Fibroblast of lung (primary cell): ENCODE measurements at regions not wholly inside any gene's neighbourhood (a gene's known extent, or its start where the extent isn't known, plus 50 kb on each side); places are given as distances from the start of the nearest gene placed in this dataset.

Experiments used
- DNase-seq, 2 donors: peaks; one replicate each; pipeline versions ENCODE4 v3.0.0 to v3.0.0-alpha.2; 2010; ENCODE audit warnings: low read depth in 2 of 2
- H2AFZ ChIP-seq: 2 replicates; pipeline ENCODE4 v1.5.1; 2012; ENCODE audit warnings: low read length, control low read depth, inconsistent platforms
- H3K27ac ChIP-seq: 2 replicates; pipeline ENCODE4 v1.5.1; 2011; ENCODE audit warnings: low read length, control low read depth; ENCODE audit not compliant: insufficient read depth
- H3K27me3 ChIP-seq: 2 replicates; pipeline ENCODE4 v1.5.1; 2011; ENCODE audit warnings: mild to moderate bottlenecking, low read length; ENCODE audit not compliant: control insufficient read depth, insufficient read depth
- H3K36me3 ChIP-seq: 2 replicates; pipeline ENCODE4 v1.5.1; 2011; ENCODE audit warnings: low read length; ENCODE audit not compliant: control insufficient read depth, insufficient read depth
- H3K4me1 ChIP-seq: 2 replicates; pipeline ENCODE4 v1.5.1; 2011; ENCODE audit warnings: low read length; ENCODE audit not compliant: control insufficient read depth, insufficient read depth; ENCODE audit errors: extremely low read depth
- H3K4me2 ChIP-seq: 2 replicates; pipeline ENCODE4 v1.5.1; 2011; ENCODE audit warnings: low read length, control low read depth; ENCODE audit not compliant: insufficient read depth; ENCODE audit errors: extremely low read depth
- H3K4me3 ChIP-seq, 4 experiments: fragments of 200-600 bp in 1 of 4; sonication (generic) in 1 of 4; replicated peaks in 1 of 4; 2 replicates each; pipeline ENCODE4 v1.5.1; 2011 to 2016; ENCODE audit warnings: low read length in 4 of 4, low read depth in 3 of 4, mild to moderate bottlenecking in 3 of 4, control low read depth in 2 of 4, inconsistent platforms in 1 of 4, mixed read lengths in 1 of 4; ENCODE audit not compliant: insufficient read depth in 1 of 4; ENCODE audit errors: control extremely low read depth in 1 of 4
- H3K79me2 ChIP-seq: 2 replicates; pipeline ENCODE4 v1.5.1; 2012; ENCODE audit warnings: mild to moderate bottlenecking, low read length, inconsistent platforms; ENCODE audit not compliant: control insufficient read depth, insufficient read depth
- H3K9ac ChIP-seq: 2 replicates; pipeline ENCODE4 v1.5.1; 2011; ENCODE audit warnings: mild to moderate bottlenecking, low read length, control low read depth; ENCODE audit not compliant: insufficient read depth
- H3K9me3 ChIP-seq: 2 replicates; pipeline ENCODE4 v1.5.1; 2012; ENCODE audit warnings: low read depth, low read length; ENCODE audit not compliant: control insufficient read depth, insufficient read depth
- H4K20me1 ChIP-seq: 2 replicates; pipeline ENCODE4 v1.5.1; 2011; ENCODE audit warnings: low read length; ENCODE audit not compliant: control insufficient read depth, insufficient read depth; ENCODE audit errors: extremely low read depth
- CTCF ChIP-seq, 2 donors: IDR thresholded peaks in 1 of 2; conservative IDR thresholded peaks in 1 of 2; 1 replicate in 1 of 2; 2 replicates in 1 of 2; pipeline ENCODE4 v1.5.1; 2011 to 2012; ENCODE audit warnings: low read length in 2 of 2, control low read depth in 1 of 2, inconsistent platforms in 1 of 2, low read depth in 1 of 2, mild to moderate bottlenecking in 1 of 2
- EZH2 ChIP-seq: IDR thresholded peaks from 2 replicates; pipeline ENCODE4 v1.5.1; 2012; ENCODE audit warnings: low read length, control low read depth, mild to moderate bottlenecking; ENCODE audit errors: missing control alignments

- H3K9me3 ChIP-seq, result no peaks in the 10 kb centered on the region
- no peak overlapping the region for H3K27ac ChIP-seq
- H3K4me1 ChIP-seq, result peaks cover 9% of the 10 kb centered on the region
- no peaks in the 10 kb centered on the region for H3K79me2 ChIP-seq
- no peak overlapping the region for H3K9ac ChIP-seq
- H3K4me3 ChIP-seq, result no peak overlapping the region
- TF ChIP-seq EZH2 (no peak), CTCF (conservative IDR thresholded peaks at IDR 0.05 in 1 of 2, IDR thresholded peaks at IDR 0.05 in 1 of 2; ENCODE audit: low read depth in 1 of 2, low read length in 2 of 2) (no peak)
- DNase-seq, result no peak
- H3K27me3 ChIP-seq, result no peaks in the 10 kb centered on the region
- no peak overlapping the region for H3K4me2 ChIP-seq
- H3K36me3 ChIP-seq, result no peaks in the 10 kb centered on the region
- no peaks in the 10 kb centered on the region for H4K20me1 ChIP-seq
- no peak overlapping the region for H2AFZ ChIP-seq
These were observed 157.6 kb upstream of the PLXNA4 start for GRCh38 chr7:132733860-132734259.

GRCh38 chr7:132732321-132732865, 156.1 kb upstream of the PLXNA4 start:
- H3K27ac ChIP-seq, result no peak overlapping the region
- TF ChIP-seq CTCF (conservative IDR thresholded peaks at IDR 0.05 in 1 of 2, IDR thresholded peaks at IDR 0.05 in 1 of 2; ENCODE audit: low read depth in 1 of 2, low read length in 2 of 2), result no peak
- TF ChIP-seq EZH2, result no peak
- no peaks in the 10 kb centered on the region for H3K9me3 ChIP-seq
- H2AFZ ChIP-seq, result no peak overlapping the region
- H3K36me3 ChIP-seq, result no peaks in the 10 kb centered on the region
- DNase-seq, result no peak
- no peaks in the 10 kb centered on the region for H3K4me1 ChIP-seq
- no peak overlapping the region for H3K4me2 ChIP-seq
- no peak overlapping the region for H3K9ac ChIP-seq
- peaks cover 1% of the 10 kb centered on the region for H3K27me3 ChIP-seq
- no peaks in the 10 kb centered on the region for H4K20me1 ChIP-seq
- no peaks in the 10 kb centered on the region for H3K79me2 ChIP-seq
- H3K4me3 ChIP-seq, result no peak overlapping the region

GRCh38 chr7:132730105-132730504, 153.8 kb upstream of the PLXNA4 start:
- no peak for DNase-seq
- H3K9me3 ChIP-seq, result no peaks in the 10 kb centered on the region
- H3K4me2 ChIP-seq, result no peak overlapping the region
- peaks cover 2% of the 10 kb centered on the region for H3K27me3 ChIP-seq
- no peak overlapping the region for H3K27ac ChIP-seq
- no peaks in the 10 kb centered on the region for H3K79me2 ChIP-seq
- no peak overlapping the region for H3K4me3 ChIP-seq
- no peaks in the 10 kb centered on the region for H4K20me1 ChIP-seq
- no peaks in the 10 kb centered on the region for H3K4me1 ChIP-seq
- no peak overlapping the region for H3K9ac ChIP-seq
- H3K36me3 ChIP-seq, result no peaks in the 10 kb centered on the region
- H2AFZ ChIP-seq, result no peak overlapping the region
- TF ChIP-seq EZH2, result no peak
- TF ChIP-seq CTCF (conservative IDR thresholded peaks at IDR 0.05 in 1 of 2, IDR thresholded peaks at IDR 0.05 in 1 of 2; ENCODE audit: low read depth in 1 of 2, low read length in 2 of 2), result no peak
